ENCODE measurements at regions not wholly inside any gene's neighbourhood (a gene's known extent, or its start where the extent isn't known, plus 50 kb on each side); places are given as distances from the start of the nearest gene placed in this dataset.
"Not testable (repeated sequence)": the region's sequence is repeated elsewhere in the genome, so short reads cannot be mapped to it uniquely, and the experiment has no call there.

DNA sequence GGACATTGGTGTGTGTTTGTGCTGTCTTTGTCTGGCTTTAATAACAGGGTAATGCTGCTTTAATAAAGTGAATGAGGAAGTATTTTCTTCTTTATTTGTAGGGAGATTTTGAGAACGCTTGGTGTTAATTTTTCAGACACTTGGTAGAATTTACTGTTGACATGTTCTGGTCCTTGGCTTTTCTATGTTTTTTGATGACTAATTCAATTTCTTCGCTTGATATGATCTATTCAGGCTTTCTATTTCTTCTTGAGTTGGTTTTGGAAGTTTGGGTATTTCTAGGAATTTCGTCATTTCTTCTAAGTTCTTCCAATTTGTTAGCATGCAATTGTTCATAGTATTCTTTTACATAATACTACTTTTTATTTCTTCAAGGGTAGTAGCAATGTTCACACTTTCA, 167.8 kb downstream of the TTC6 start:
- no peak for DNase-seq
- Mint-ChIP-seq H3K4me1 (no peaks in the 10 kb centered on the region), H3K27me3 (ENCODE audit: insufficient read depth) (peaks cover 2% of the 10 kb centered on the region), H3K36me3 (ENCODE audit: low read depth) (no peaks in the 10 kb centered on the region), H3K27ac (no peak overlapping the region), H3K4me3 (no peak overlapping the region), H3K9me3 (peaks cover 23% of the 10 kb centered on the region)
- Histone ChIP-seq H3K36me3 (ENCODE audit: control insufficient read depth, insufficient read depth, low read length) (no peaks in the 10 kb centered on the region), H3K9me3 (ENCODE audit: control insufficient read depth, low read length) (peaks cover 11% of the 10 kb centered on the region), H3K27ac (ENCODE audit: low read depth, low read length) (no peak overlapping the region), H3K27me3 (ENCODE audit: control insufficient read depth, insufficient read depth, low read length, poor library complexity, severe bottlenecking) (no peaks in the 10 kb centered on the region), H3K4me3 (ENCODE audit: low read length) (no peak overlapping the region), H3K4me1 (ENCODE audit: control insufficient read depth, insufficient read depth, low read length) (no peaks in the 10 kb centered on the region), H3K9ac (ENCODE audit: extremely low read depth, low read length, poor library complexity, severe bottlenecking) (no peak overlapping the region)
- TF ChIP-seq, protein P1, sequence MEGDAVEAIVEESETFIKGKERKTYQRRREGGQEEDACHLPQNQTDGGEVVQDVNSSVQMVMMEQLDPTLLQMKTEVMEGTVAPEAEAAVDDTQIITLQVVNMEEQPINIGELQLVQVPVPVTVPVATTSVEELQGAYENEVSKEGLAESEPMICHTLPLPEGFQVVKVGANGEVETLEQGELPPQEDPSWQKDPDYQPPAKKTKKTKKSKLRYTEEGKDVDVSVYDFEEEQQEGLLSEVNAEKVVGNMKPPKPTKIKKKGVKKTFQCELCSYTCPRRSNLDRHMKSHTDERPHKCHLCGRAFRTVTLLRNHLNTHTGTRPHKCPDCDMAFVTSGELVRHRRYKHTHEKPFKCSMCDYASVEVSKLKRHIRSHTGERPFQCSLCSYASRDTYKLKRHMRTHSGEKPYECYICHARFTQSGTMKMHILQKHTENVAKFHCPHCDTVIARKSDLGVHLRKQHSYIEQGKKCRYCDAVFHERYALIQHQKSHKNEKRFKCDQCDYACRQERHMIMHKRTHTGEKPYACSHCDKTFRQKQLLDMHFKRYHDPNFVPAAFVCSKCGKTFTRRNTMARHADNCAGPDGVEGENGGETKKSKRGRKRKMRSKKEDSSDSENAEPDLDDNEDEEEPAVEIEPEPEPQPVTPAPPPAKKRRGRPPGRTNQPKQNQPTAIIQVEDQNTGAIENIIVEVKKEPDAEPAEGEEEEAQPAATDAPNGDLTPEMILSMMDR (conservative IDR thresholded peaks at IDR 0.05), result no peak
- 90 to 100% methylated on average over 1 to 2 of the region's 3 CpGs for WGBS, 2 experiments (ENCODE audit: insufficient coverage in 1 of 2, insufficient read length in 1 of 2)

DNA sequence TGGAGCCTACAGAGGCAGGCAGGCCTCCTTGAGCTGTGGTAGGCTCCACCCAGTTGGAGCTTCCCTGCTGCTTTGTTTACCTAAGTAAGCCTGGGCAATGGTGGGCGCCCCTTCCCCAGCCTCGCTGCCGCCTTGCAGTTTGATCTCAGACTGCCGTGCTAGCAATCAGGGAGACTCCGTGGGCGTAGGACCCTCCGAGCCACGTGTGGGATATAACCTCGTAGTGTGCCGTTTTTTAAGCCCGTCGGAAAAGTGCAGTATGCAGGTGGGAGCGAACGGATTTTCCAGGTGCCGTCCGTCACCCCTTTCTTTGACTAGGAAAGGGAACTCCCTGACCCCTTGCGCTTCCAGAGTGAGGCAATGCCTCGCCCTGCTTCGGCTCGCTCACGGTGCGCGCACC, 176.9 kb downstream of the TTC6 start:
- H3K36me3 ChIP-seq (ENCODE audit: control insufficient read depth, insufficient read depth, low read length); H3K4me1 Mint-ChIP-seq; H3K4me1 ChIP-seq (ENCODE audit: control insufficient read depth, insufficient read depth, low read length); H3K4me3 ChIP-seq (ENCODE audit: low read length); H3K27ac ChIP-seq (ENCODE audit: low read depth, low read length); H3K36me3 Mint-ChIP-seq (ENCODE audit: low read depth); H3K27me3 ChIP-seq (ENCODE audit: control insufficient read depth, insufficient read depth, low read length, poor library complexity, severe bottlenecking); H3K9ac ChIP-seq (ENCODE audit: extremely low read depth, low read length, poor library complexity, severe bottlenecking); H3K9me3 ChIP-seq (ENCODE audit: control insufficient read depth, low read length); H3K27me3 Mint-ChIP-seq (ENCODE audit: insufficient read depth): not testable (repeated sequence)
- H3K4me3 Mint-ChIP-seq, result peak overlapping the region; percentile 58
- peak; percentile 44 for DNase-seq
- WGBS, 2 experiments (ENCODE audit: insufficient coverage in 1 of 2, insufficient read length in 1 of 2), result 69 to 83% methylated on average over 13 to 23 of the region's 23 CpGs
- peak overlapping the region; percentile 58 for H3K27ac Mint-ChIP-seq
- H3K9me3 Mint-ChIP-seq, result peaks cover 24% of the 10 kb centered on the region

DNA sequence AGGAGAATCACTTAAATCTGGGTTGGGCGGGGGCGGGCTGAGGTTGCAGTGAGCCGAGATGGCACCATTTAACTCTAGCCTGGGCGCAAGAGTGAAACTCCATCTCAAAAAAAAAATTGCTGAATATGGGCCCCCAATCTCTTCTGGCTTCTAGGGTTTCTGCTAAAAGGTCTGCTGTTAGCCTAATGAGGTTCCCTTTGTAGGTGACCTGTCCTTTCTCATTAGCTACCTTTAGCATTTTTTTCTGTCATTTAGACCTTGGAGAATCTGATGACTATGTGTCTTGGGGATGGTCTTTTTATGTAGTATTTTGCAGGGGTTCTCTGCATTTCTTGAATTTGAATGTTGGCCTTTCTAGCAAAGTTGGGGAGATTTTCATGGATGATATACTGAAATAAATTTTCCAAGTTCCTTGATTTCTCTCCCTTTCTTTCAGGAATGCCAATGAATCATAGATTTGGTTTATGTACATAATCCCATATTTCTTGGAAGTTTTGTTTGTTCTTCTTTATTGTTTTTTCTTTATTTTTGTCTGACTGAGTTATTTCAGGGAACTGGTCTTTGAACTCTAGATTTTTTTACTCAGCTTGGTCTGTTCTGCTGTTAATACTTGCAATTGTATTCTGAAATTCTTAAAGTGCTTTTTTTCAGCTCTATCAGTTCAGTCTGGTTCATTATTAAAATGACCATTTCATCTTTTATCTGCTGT, 181.5 kb downstream of the TTC6 start:
- Mint-ChIP-seq H3K27ac (no peak overlapping the region), H3K4me3 (no peak overlapping the region), H3K27me3 (ENCODE audit: insufficient read depth) (peaks cover 2% of the 10 kb centered on the region), H3K4me1 (peaks cover 4% of the 10 kb centered on the region), H3K36me3 (ENCODE audit: low read depth) (peaks cover 2% of the 10 kb centered on the region), H3K9me3 (peaks cover 36% of the 10 kb centered on the region)
- H3K27me3 ChIP-seq (ENCODE audit: control insufficient read depth, insufficient read depth, low read length, poor library complexity, severe bottlenecking), result no peaks in the 10 kb centered on the region
- no peak for DNase-seq
- TF ChIP-seq, protein P1 (conservative IDR thresholded peaks at IDR 0.05), result no peak
- no peak overlapping the region for H3K27ac ChIP-seq (ENCODE audit: low read depth, low read length)
- no peak overlapping the region for H3K9ac ChIP-seq (ENCODE audit: extremely low read depth, low read length, poor library complexity, severe bottlenecking)
- H3K4me3 ChIP-seq (ENCODE audit: low read length), result no peak overlapping the region
- 91 to 93% methylated on average over 4 of the region's 4 CpGs for WGBS, 2 experiments (ENCODE audit: insufficient coverage in 1 of 2, insufficient read length in 1 of 2)
- no peaks in the 10 kb centered on the region for H3K4me1 ChIP-seq (ENCODE audit: control insufficient read depth, insufficient read depth, low read length)
- H3K36me3 ChIP-seq (ENCODE audit: control insufficient read depth, insufficient read depth, low read length), result no peaks in the 10 kb centered on the region
- no peaks in the 10 kb centered on the region for H3K9me3 ChIP-seq (ENCODE audit: control insufficient read depth, low read length)
